Esophagus squamous epithelium (tissue), 5 donors: ENCODE measurements at regions not wholly inside any gene's neighbourhood (a gene's known extent, or its start where the extent isn't known, plus 50 kb on each side); places are given as distances from the start of the nearest gene placed in this dataset.
"Not testable (repeated sequence)": the region's sequence is repeated elsewhere in the genome, so short reads cannot be mapped to it uniquely, and the experiment has no call there.

Experiments used
- DNase-seq: peaks from one replicate; lab custom pipeline; 2025; lab: John Stamatoyannopoulos, UW
- H3K27ac ChIP-seq, 4 donors: fragments of 200-600 bp; sonication (generic); one replicate each; pipeline ENCODE4 v1.5.1; 2016 to 2019; ENCODE audit warnings: mild to moderate bottlenecking in 1 of 4
- H3K27me3 ChIP-seq, 4 donors: fragments of 200-600 bp; sonication (generic); 1 replicate in 3 of 4; 2 replicates in 1 of 4; pipeline versions ENCODE4 v1.5.1 to v1.6.0; 2017 to 2021; ENCODE audit warnings: antibody characterized with exemption in 1 of 4
- H3K36me3 ChIP-seq, 3 donors: fragments of 200-600 bp; sonication (generic); one replicate each; pipeline ENCODE4 v1.5.1; 2016 to 2019
- H3K4me1 ChIP-seq, 3 donors: fragments of 200-600 bp; sonication (generic); one replicate each; pipeline ENCODE4 v1.5.1; 2017 to 2019
- H3K4me3 ChIP-seq, 4 donors: fragments of 200-600 bp; sonication (generic); 1 replicate in 3 of 4; 2 replicates in 1 of 4; pipeline ENCODE4 v1.5.1; 2016 to 2019; ENCODE audit warnings: mild to moderate bottlenecking in 2 of 4, moderate library complexity in 1 of 4
- H3K9me3 ChIP-seq, 3 donors: fragments of 200-600 bp; sonication (generic); one replicate each; pipeline ENCODE4 v1.5.1; 2016 to 2019
- POLR2A ChIP-seq, 4 donors: fragments of 450-650 bp; IDR thresholded peaks; one replicate each; pipeline ENCODE4 v1.6.1; 2017; ENCODE audit warnings: antibody characterized with exemption in 4 of 4, mild to moderate bottlenecking in 4 of 4, moderate library complexity in 3 of 4
- whole genome bisulfite sequencing, 2 donors: methylation state at CpG; one replicate each; pipeline ENCODE4 v1.1.5; 2018; 5-methylcytosine and 5-hydroxymethylcytosine counted together
- intact Hi-C: fragments of 100-400 bp; cut with DNase I; formaldehyde crosslinking; loops from one replicate; pipeline ENCODE4 v1.15.0; 2022
- TF ChIP-seq, protein P1 (sequence below), 6 experiments: fragments of 450-650 bp in 4 of 6; fragments of 200-600 bp in 2 of 6; sonication (generic) in 2 of 6; IDR thresholded peaks; one replicate each; pipeline ENCODE4 v1.5.1; 2016 to 2019; ENCODE audit warnings: antibody characterized with exemption in 6 of 6, mild to moderate bottlenecking in 4 of 6, moderate library complexity in 4 of 6
- donor health status: DM: yes; HTN: yes; CAD: no.

DNA sequence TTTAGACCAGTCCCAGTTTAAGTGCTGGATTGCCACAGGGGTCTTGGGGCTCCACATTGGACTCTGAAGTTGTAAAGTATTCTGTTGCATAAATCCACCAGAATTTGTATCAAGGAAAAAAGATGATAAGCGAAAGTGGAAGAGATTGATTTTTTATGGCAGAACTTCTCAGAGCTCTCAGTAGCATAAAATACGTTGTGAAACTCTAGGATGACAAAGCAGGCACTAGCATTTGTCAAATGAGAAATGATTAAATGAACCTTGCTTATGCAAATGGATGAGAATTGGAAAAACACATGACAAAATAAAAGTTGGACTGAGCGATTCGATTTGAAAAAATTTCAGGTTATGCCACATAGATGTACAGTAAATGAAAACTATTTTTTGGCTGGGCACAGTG lies 253.8 kb upstream of the RAB4A start:
- Histone ChIP-seq H3K4me1 (no peaks in the 10 kb centered on the region), H3K27ac (no peak overlapping the region), H3K27me3 (peaks cover 0 to 7% (median 0%) of the 10 kb centered on the region in 4 donors), H3K36me3 (no peaks in the 10 kb centered on the region), H3K4me3 (no peak overlapping the region), H3K9me3 (no peaks in the 10 kb centered on the region)
- no peak for TF ChIP-seq POLR2A (IDR thresholded peaks at IDR 0.05)
- TF ChIP-seq, protein P1, sequence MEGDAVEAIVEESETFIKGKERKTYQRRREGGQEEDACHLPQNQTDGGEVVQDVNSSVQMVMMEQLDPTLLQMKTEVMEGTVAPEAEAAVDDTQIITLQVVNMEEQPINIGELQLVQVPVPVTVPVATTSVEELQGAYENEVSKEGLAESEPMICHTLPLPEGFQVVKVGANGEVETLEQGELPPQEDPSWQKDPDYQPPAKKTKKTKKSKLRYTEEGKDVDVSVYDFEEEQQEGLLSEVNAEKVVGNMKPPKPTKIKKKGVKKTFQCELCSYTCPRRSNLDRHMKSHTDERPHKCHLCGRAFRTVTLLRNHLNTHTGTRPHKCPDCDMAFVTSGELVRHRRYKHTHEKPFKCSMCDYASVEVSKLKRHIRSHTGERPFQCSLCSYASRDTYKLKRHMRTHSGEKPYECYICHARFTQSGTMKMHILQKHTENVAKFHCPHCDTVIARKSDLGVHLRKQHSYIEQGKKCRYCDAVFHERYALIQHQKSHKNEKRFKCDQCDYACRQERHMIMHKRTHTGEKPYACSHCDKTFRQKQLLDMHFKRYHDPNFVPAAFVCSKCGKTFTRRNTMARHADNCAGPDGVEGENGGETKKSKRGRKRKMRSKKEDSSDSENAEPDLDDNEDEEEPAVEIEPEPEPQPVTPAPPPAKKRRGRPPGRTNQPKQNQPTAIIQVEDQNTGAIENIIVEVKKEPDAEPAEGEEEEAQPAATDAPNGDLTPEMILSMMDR (IDR thresholded peaks at IDR 0.05) = no peak
- WGBS, 2 donors = 79 to 80% methylated on average over 4 of the region's 4 CpGs
- intact Hi-C loops = no loop called here
- DNase-seq = no peak

DNA sequence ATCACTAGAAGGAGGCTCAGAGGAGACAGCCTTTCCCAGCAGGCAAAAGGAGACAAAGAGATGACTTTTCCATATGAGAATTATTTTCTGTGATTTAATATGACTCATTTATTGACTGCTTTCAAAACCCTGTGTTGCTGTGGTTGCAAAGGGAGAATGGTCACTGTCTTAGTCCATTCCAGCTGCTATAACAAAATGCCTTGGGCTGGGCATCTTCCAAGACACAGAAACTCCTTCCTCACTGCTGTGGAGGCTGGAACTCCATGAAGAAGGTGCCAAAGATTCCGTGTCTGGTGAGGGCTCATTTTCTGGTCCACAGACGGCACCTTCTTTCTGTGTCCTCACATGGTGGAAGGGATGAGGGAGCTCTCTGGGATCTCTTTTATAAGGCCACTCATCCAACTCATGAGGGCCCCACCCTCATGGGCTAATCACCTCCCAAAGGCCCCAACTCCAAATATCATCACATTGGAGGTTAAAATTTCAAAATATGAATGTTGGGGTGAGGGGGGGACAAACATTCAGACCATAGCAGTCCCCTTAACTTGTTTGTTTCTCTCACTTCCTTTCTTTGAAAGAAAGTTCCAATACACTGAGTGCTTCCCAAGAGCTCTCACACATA lies 252.1 kb upstream of the RAB4A start:
- Histone ChIP-seq H3K9me3 (no peaks in the 10 kb centered on the region), H3K36me3 (no peaks in the 10 kb centered on the region), H3K4me1 (peaks cover 0 to 1% (median 0%) of the 10 kb centered on the region in 3 donors), H3K4me3 (no peak overlapping the region), H3K27ac (no peak overlapping the region), H3K27me3 (peaks cover 0 to 7% (median 0%) of the 10 kb centered on the region in 4 donors)
- intact Hi-C loops = no loop called here
- TF ChIP-seq, protein P1 (IDR thresholded peaks at IDR 0.05) = no peak
- TF ChIP-seq POLR2A (IDR thresholded peaks at IDR 0.05) = no peak
- DNase-seq = no peak
- 92 to 96% methylated on average over 2 of the region's 2 CpGs for WGBS, 2 donors

DNA sequence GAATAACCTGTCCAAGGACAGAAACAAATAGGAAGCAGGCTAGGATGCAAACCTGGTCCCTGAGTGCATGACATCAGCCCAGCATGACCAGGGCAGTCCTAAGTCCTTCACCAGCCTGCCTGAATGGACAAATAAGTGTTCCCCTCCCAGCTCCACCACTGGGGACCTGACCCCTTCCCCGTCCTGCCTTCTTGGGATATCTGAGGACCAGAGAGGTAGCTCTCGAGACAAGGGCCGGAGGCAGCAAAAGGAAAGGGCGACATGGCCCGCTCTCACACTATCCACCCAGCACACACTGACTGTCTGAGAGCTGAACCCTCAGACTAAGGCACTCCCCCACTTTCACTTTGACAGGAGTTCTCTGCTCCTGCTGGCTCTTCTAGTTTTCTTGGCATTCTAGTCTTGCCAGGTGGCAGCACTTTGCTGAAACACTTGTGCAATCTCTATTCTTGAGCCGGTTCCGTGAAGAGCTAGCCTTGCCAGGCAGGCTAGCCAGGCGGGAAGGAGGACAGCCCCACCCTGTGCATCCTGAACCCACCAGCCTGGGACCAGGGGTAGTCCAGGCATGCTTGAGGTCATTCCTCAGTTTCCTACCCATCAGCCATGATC lies 251.1 kb upstream of the RAB4A start:
- Histone ChIP-seq H3K36me3 (no peaks in the 10 kb centered on the region), H3K27ac (no peak overlapping the region), H3K4me1 (peaks cover 0 to 9% (median 5%) of the 10 kb centered on the region in 3 donors), H3K4me3 (no peak overlapping the region), H3K9me3 (no peaks in the 10 kb centered on the region), H3K27me3 (peaks cover 0 to 7% (median 0%) of the 10 kb centered on the region in 4 donors)
- DNase-seq = no peak
- intact Hi-C loops = no loop called here
- TF ChIP-seq, protein P1 (IDR thresholded peaks at IDR 0.05) = no peak
- TF ChIP-seq POLR2A (IDR thresholded peaks at IDR 0.05) = no peak
- 45 to 72% methylated on average over 3 to 8 of the region's 8 CpGs for WGBS, 2 donors

DNA sequence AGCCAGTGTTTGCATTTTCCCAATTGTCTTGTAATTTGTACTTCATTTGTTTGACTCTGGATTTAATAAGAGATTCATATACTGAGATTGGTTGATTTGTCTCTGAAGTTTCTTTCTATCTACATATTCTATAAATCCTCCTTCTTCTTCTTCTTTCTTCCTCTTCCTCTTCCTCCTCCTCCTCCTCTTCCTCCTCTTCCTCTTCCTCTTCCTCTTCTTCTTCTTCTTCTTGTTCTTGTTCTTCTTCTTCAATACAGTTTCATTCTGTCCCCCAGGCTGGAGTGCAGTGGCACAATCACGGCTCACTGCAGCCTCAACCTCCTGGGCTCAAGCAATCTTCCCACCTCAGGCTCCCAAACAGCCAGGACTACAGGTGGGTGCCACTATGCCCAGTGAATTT lies 249.9 kb upstream of the RAB4A start:
- H3K9me3 ChIP-seq, H3K4me3 ChIP-seq, DNase-seq, H3K27me3 ChIP-seq, H3K36me3 ChIP-seq, intact Hi-C loops, H3K27ac ChIP-seq: not testable (repeated sequence)
- peaks cover 0 to 12% (median 8%) of the 10 kb centered on the region in 3 donors for H3K4me1 ChIP-seq
- WGBS, 2 donors = 77 to 78% methylated on average over 1 of the region's 1 CpG

DNA sequence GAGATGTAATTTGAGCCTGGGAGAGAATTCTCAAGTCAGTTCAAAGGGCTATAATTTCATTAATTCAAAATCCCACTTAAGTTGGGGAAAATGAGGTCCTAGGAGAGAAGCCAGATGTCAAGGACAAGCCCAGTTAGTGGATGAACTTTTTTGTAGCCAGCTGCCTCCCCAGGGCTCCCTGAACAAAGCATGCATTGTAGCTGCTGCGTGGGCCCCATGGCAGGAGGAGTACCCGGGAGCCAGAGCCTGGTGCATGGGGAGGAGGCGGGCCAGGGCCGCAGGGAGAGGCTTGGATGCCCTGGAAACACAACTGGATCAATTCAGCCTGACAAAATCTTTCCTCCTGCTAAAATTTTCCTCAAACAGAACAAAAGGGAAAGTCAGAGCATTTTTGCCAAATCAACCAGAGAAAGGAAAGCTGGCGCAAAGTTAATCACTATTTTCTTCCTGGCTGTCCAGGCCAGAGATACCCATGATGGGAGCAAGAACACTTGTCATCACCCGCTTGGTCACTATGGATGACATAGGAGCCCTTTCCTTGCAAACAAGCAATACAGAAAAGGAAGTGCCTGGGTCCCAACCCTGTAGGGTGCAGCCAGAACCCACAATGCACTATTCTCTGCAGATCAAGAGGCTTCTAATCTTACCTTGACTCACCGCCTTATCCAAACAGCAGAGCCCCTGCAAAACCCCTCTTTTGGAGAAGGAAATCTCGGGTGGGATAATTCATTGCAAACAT lies 248.1 kb upstream of the RAB4A start:
- intact Hi-C loops = no loop called here
- H3K27me3 ChIP-seq = peaks cover 0 to 6% (median 0%) of the 10 kb centered on the region in 4 donors
- TF ChIP-seq, protein P1 (IDR thresholded peaks at IDR 0.05) = no peak
- TF ChIP-seq POLR2A (IDR thresholded peaks at IDR 0.05) = no peak
- no peak overlapping the region for H3K4me3 ChIP-seq
- H3K36me3 ChIP-seq = no peaks in the 10 kb centered on the region
- 82 to 87% methylated on average over 8 of the region's 8 CpGs for WGBS, 2 donors
- no peaks in the 10 kb centered on the region for H3K9me3 ChIP-seq
- peaks cover 0 to 19% (median 8%) of the 10 kb centered on the region in 3 donors for H3K4me1 ChIP-seq
- H3K27ac ChIP-seq = no peak overlapping the region
- DNase-seq = no peak
